ENCODE measurements at regions not wholly inside any gene's neighbourhood (a gene's known extent, or its start where the extent isn't known, plus 50 kb on each side); places are given as distances from the start of the nearest gene placed in this dataset.

DNA sequence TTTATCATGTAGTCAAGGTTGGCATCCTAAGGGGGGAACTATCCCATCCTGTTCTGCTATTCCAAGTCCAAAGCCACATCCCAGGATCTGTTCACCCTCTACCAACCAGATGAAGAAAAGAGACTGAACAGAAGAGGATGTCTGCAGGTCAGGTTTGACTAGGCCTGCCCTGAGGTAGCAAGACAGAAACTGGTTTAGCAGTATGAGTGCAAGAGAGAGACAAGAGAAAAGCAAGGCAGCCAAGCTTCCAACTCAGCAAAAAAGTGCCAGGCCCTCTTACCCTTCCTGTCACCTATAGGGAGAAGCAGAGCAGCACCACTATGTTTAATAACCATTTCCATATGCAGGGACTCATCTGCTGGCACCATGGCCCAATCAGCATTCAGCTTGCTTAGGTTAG lies 320.8 kb upstream of the DUSP10 start:
- TF ChIP-seq, protein P1, sequence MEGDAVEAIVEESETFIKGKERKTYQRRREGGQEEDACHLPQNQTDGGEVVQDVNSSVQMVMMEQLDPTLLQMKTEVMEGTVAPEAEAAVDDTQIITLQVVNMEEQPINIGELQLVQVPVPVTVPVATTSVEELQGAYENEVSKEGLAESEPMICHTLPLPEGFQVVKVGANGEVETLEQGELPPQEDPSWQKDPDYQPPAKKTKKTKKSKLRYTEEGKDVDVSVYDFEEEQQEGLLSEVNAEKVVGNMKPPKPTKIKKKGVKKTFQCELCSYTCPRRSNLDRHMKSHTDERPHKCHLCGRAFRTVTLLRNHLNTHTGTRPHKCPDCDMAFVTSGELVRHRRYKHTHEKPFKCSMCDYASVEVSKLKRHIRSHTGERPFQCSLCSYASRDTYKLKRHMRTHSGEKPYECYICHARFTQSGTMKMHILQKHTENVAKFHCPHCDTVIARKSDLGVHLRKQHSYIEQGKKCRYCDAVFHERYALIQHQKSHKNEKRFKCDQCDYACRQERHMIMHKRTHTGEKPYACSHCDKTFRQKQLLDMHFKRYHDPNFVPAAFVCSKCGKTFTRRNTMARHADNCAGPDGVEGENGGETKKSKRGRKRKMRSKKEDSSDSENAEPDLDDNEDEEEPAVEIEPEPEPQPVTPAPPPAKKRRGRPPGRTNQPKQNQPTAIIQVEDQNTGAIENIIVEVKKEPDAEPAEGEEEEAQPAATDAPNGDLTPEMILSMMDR (IDR thresholded peaks at IDR 0.05) = no peak
- no peak for TF ChIP-seq POLR2A (IDR thresholded peaks at IDR 0.05)

Data from uterus (tissue), 2 donors.